ENCODE measurements at regions not wholly inside any gene's neighbourhood (a gene's known extent, or its start where the extent isn't known, plus 50 kb on each side); places are given as distances from the start of the nearest gene placed in this dataset.
"Not testable (repeated sequence)": the region's sequence is repeated elsewhere in the genome, so short reads cannot be mapped to it uniquely, and the experiment has no call there.

- DNase-seq, result no peak
These were observed 104.8 kb upstream of the BTN3A2 start for GRCh38 chr6:26260110-26260637.

- DNase-seq, result no peak
These were observed 104.1 kb upstream of the BTN3A2 start for GRCh38 chr6:26260725-26261490.

GRCh38 chr6:26264547-26264946 is 100.5 kb upstream of the BTN3A2 start:
- no peak for DNase-seq

GRCh38 chr6:26267083-26267589 is 97.9 kb upstream of the BTN3A2 start:
- no peak for DNase-seq

GRCh38 chr6:26268659-26269402 is 96.2 kb upstream of the BTN3A2 start:
- no peak for DNase-seq

- no peak for DNase-seq
These were observed 95.2 kb upstream of the BTN3A2 start for GRCh38 chr6:26269531-26270485.

- no peak for DNase-seq
These were observed 94.5 kb upstream of the BTN3A2 start for GRCh38 chr6:26270486-26270861.

GRCh38 chr6:26270903-26271667 is 93.9 kb upstream of the BTN3A2 start:
- DNase-seq, result peak; percentile 84 to 88

- DNase-seq, result no peak
These were observed 93.4 kb upstream of the BTN3A2 start for GRCh38 chr6:26271668-26272024.

GRCh38 chr6:26272171-26272637 is 92.8 kb upstream of the BTN3A2 start:
- peak; percentile 48 to 51 for DNase-seq

- DNase-seq, result peak; percentile 51 to 60
These were observed 91.1 kb upstream of the BTN3A2 start for GRCh38 chr6:26273673-26274588.

GRCh38 chr6:26275663-26276062 is 89.3 kb upstream of the BTN3A2 start:
- DNase-seq, result no peak

GRCh38 chr6:26276841-26277648 is 88.0 kb upstream of the BTN3A2 start:
- DNase-seq, result no peak

GRCh38 chr6:26278536-26278935 is 86.5 kb upstream of the BTN3A2 start:
- no peak for DNase-seq

- not testable (repeated sequence) for DNase-seq
These were observed 85.6 kb upstream of the BTN3A2 start for GRCh38 chr6:26279371-26279770.

- DNase-seq, result no peak
These were observed 84.6 kb upstream of the BTN3A2 start for GRCh38 chr6:26280407-26280806.

- peak; percentile 65 to 72 for DNase-seq
These were observed 80.4 kb upstream of the BTN3A2 start for GRCh38 chr6:26284537-26285142.
